GM21360 (cell line): ENCODE measurements at regions not wholly inside any gene's neighbourhood (a gene's known extent, or its start where the extent isn't known, plus 50 kb on each side); places are given as distances from the start of the nearest gene placed in this dataset.

Experiments used
- ATAC-seq: cut with Tn5 transposase; IDR thresholded peaks from one replicate; pipeline ENCODE4 v1.9.1; 2021; ENCODE audit warnings: mild to moderate bottlenecking, moderate library complexity; ENCODE audit not compliant: unreplicated experiment

- ATAC-seq: no peak
These were observed 92.6 kb downstream of the RDH14 start for GRCh38 chr2:18467749-18468360.

- ATAC-seq: no peak
These were observed 94.5 kb downstream of the RDH14 start for GRCh38 chr2:18465979-18466378.

GRCh38 chr2:18464913-18465312 is 95.5 kb downstream of the RDH14 start:
- ATAC-seq: no peak

- no peak for ATAC-seq
These were observed 104.4 kb downstream of the RDH14 start for GRCh38 chr2:18456026-18456425.

- no peak for ATAC-seq
These were observed 105.1 kb downstream of the RDH14 start for GRCh38 chr2:18455236-18455862.

- ATAC-seq: no peak
These were observed 105.7 kb downstream of the RDH14 start for GRCh38 chr2:18454692-18455235.

GRCh38 chr2:18446715-18447114 is 113.7 kb downstream of the RDH14 start:
- ATAC-seq: no peak

GRCh38 chr2:18445433-18446320 is 114.8 kb downstream of the RDH14 start:
- no peak for ATAC-seq

- ATAC-seq: no peak
These were observed 115.6 kb downstream of the RDH14 start for GRCh38 chr2:18444806-18445205.

GRCh38 chr2:18441583-18441982 is 118.9 kb downstream of the RDH14 start:
- ATAC-seq: no peak

GRCh38 chr2:18440777-18441176 is 119.7 kb downstream of the RDH14 start:
- no peak for ATAC-seq

GRCh38 chr2:18440141-18440661 is 120.3 kb downstream of the RDH14 start:
- ATAC-seq: no peak

- ATAC-seq: no peak
These were observed 120.7 kb downstream of the RDH14 start for GRCh38 chr2:18439716-18440115.

GRCh38 chr2:18437909-18438308 is 122.5 kb downstream of the RDH14 start:
- ATAC-seq: no peak

- ATAC-seq: no peak
These were observed 123.9 kb downstream of the RDH14 start for GRCh38 chr2:18436503-18437005.

- peak; percentile 52 for ATAC-seq
These were observed 124.9 kb downstream of the RDH14 start for GRCh38 chr2:18435426-18436037.

GRCh38 chr2:18433872-18434271 is 126.6 kb downstream of the RDH14 start:
- no peak for ATAC-seq

GRCh38 chr2:18432999-18433398 is 127.5 kb downstream of the RDH14 start:
- no peak for ATAC-seq

- ATAC-seq: no peak
These were observed 129.3 kb downstream of the RDH14 start for GRCh38 chr2:18430996-18431748.

GRCh38 chr2:18428516-18428915 is 131.9 kb downstream of the RDH14 start:
- no peak for ATAC-seq
